ENCODE measurements at regions not wholly inside any gene's neighbourhood (a gene's known extent, or its start where the extent isn't known, plus 50 kb on each side); places are given as distances from the start of the nearest gene placed in this dataset.

- no peak for ATAC-seq
- peaks cover 2% of the 10 kb centered on the region for H3K27me3 Mint-ChIP-seq
Observed at GRCh38 chr1:224486801-224487583, 52.4 kb upstream of the WDR26 start.

GRCh38 chr1:224488806-224489499, 54.4 kb upstream of the WDR26 start:
- Mint-ChIP-seq H3K4me1 (peaks cover 12% of the 10 kb centered on the region), H3K4me3 (no peak overlapping the region), H3K36me3 (no peaks in the 10 kb centered on the region), H3K27me3 (peaks cover 2% of the 10 kb centered on the region), H3K27ac (no peak overlapping the region), H3K9me3 (ENCODE audit: low read depth) (no peaks in the 10 kb centered on the region)
- ATAC-seq (peak; percentile 42), DNase-seq (no peak)
- CTCF ChIA-PET, result interaction anchor here (1.0 to 1.3 kb wide), 4 partner anchors 9 to 31 kb away, joined by 3 read pairs; no protein-coding TSS in a partner anchor

More at GRCh38 chr1:224486801-224487583, 52.4 kb upstream of the WDR26 start:
- CTCF ChIA-PET, result interaction anchor here (1.1 to 1.2 kb wide), 2 partner anchors 26 to 154 kb away, joined by 3 to 4 read pairs; no protein-coding TSS in a partner anchor
- DNase-seq, result no peak
- no peak overlapping the region for H3K27ac Mint-ChIP-seq
- peaks cover 12% of the 10 kb centered on the region for H3K4me1 Mint-ChIP-seq
- no peak overlapping the region for H3K4me3 Mint-ChIP-seq
- H3K9me3 Mint-ChIP-seq (ENCODE audit: low read depth), result no peaks in the 10 kb centered on the region
- no peaks in the 10 kb centered on the region for H3K36me3 Mint-ChIP-seq

- Mint-ChIP-seq H3K27me3 (peaks cover 2% of the 10 kb centered on the region), H3K36me3 (no peaks in the 10 kb centered on the region), H3K27ac (no peak overlapping the region), H3K9me3 (ENCODE audit: low read depth) (no peaks in the 10 kb centered on the region), H3K4me1 (peaks cover 12% of the 10 kb centered on the region), H3K4me3 (no peak overlapping the region)
- CTCF ChIA-PET, result interaction anchor here (1.0 to 1.3 kb wide), 4 partner anchors 8 to 32 kb away, joined by 3 read pairs; no protein-coding TSS in a partner anchor
- DNase-seq, result no peak
- no peak for ATAC-seq
Observed at GRCh38 chr1:224489534-224490365, 55.2 kb upstream of the WDR26 start.

GRCh38 chr1:224490549-224491537, 56.2 kb upstream of the WDR26 start:
- no peak overlapping the region for H3K27ac Mint-ChIP-seq
- ATAC-seq, result no peak
- CTCF ChIA-PET, result interaction anchor here (1.0 to 1.5 kb wide), 2 partner anchors 22 to 338 kb away, joined by 3 to 5 read pairs; no protein-coding TSS in a partner anchor
- peaks cover 2% of the 10 kb centered on the region for H3K27me3 Mint-ChIP-seq
- no peaks in the 10 kb centered on the region for H3K36me3 Mint-ChIP-seq
- H3K4me1 Mint-ChIP-seq, result peaks cover 14% of the 10 kb centered on the region
- H3K9me3 Mint-ChIP-seq (ENCODE audit: low read depth), result no peaks in the 10 kb centered on the region
- DNase-seq, result no peak
- H3K4me3 Mint-ChIP-seq, result no peak overlapping the region

GRCh38 chr1:224492015-224492414, 57.4 kb upstream of the WDR26 start:
- H3K4me3 Mint-ChIP-seq, result no peak overlapping the region
- CTCF ChIA-PET, result interaction anchor here (1.5 kb wide), 1 partner anchor 21 kb away, joined by 5 read pairs; no protein-coding TSS in a partner anchor
- DNase-seq (no peak), ATAC-seq (no peak)
- no peak overlapping the region for H3K27ac Mint-ChIP-seq
- peaks cover 24% of the 10 kb centered on the region for H3K4me1 Mint-ChIP-seq
- H3K27me3 Mint-ChIP-seq, result no peaks in the 10 kb centered on the region
- no peaks in the 10 kb centered on the region for H3K9me3 Mint-ChIP-seq (ENCODE audit: low read depth)
- peaks cover 4% of the 10 kb centered on the region for H3K36me3 Mint-ChIP-seq

- Mint-ChIP-seq H3K27ac (no peak overlapping the region), H3K4me1 (peaks cover 30% of the 10 kb centered on the region), H3K36me3 (peaks cover 5% of the 10 kb centered on the region), H3K4me3 (no peak overlapping the region), H3K9me3 (ENCODE audit: low read depth) (no peaks in the 10 kb centered on the region), H3K27me3 (no peaks in the 10 kb centered on the region)
- ATAC-seq, result no peak
- DNase-seq, result no peak
- CTCF ChIA-PET, result no interaction called here
Observed at GRCh38 chr1:224492632-224493031, 58.0 kb upstream of the WDR26 start.

GRCh38 chr1:224493269-224493668, 58.7 kb upstream of the WDR26 start:
- CTCF ChIA-PET, result no interaction called here

GRCh38 chr1:224494343-224494742, 59.7 kb upstream of the WDR26 start:
- H3K4me3 Mint-ChIP-seq, result no peak overlapping the region
- CTCF ChIA-PET, result no interaction called here
- no peak overlapping the region for H3K27ac Mint-ChIP-seq
- no peaks in the 10 kb centered on the region for H3K27me3 Mint-ChIP-seq
- H3K36me3 Mint-ChIP-seq, result peaks cover 5% of the 10 kb centered on the region
- no peak for ATAC-seq
- H3K9me3 Mint-ChIP-seq (ENCODE audit: low read depth), result no peaks in the 10 kb centered on the region
- H3K4me1 Mint-ChIP-seq, result peaks cover 38% of the 10 kb centered on the region
- DNase-seq, result no peak

More at GRCh38 chr1:224493269-224493668, 58.7 kb upstream of the WDR26 start:
- peaks cover 36% of the 10 kb centered on the region for H3K4me1 Mint-ChIP-seq
- no peak for ATAC-seq
- H3K36me3 Mint-ChIP-seq, result peaks cover 5% of the 10 kb centered on the region
- no peak overlapping the region for H3K27ac Mint-ChIP-seq
- H3K4me3 Mint-ChIP-seq, result no peak overlapping the region
- H3K27me3 Mint-ChIP-seq, result no peaks in the 10 kb centered on the region
- no peaks in the 10 kb centered on the region for H3K9me3 Mint-ChIP-seq (ENCODE audit: low read depth)
- DNase-seq, result no peak

- DNase-seq (no peak), ATAC-seq (no peak)
- H3K27ac Mint-ChIP-seq, result no peak overlapping the region
- H3K27me3 Mint-ChIP-seq, result no peaks in the 10 kb centered on the region
- no peak overlapping the region for H3K4me3 Mint-ChIP-seq
- H3K9me3 Mint-ChIP-seq (ENCODE audit: low read depth), result no peaks in the 10 kb centered on the region
- CTCF ChIA-PET, result interaction anchor here (1.4 kb wide), 1 partner anchor 39 kb away, joined by 4 read pairs; no protein-coding TSS in a partner anchor
- peaks cover 5% of the 10 kb centered on the region for H3K36me3 Mint-ChIP-seq
- peaks cover 44% of the 10 kb centered on the region for H3K4me1 Mint-ChIP-seq
Observed at GRCh38 chr1:224495866-224496265, 61.3 kb upstream of the WDR26 start.

GRCh38 chr1:224496826-224497225, 62.2 kb upstream of the WDR26 start:
- Mint-ChIP-seq H3K9me3 (ENCODE audit: low read depth) (no peaks in the 10 kb centered on the region), H3K36me3 (peaks cover 8% of the 10 kb centered on the region), H3K4me1 (peaks cover 49% of the 10 kb centered on the region), H3K4me3 (no peak overlapping the region), H3K27me3 (no peaks in the 10 kb centered on the region), H3K27ac (peak overlapping the region; percentile 100)
- CTCF ChIA-PET, result interaction anchor here (1.3 to 1.5 kb wide), 3 partner anchors 40 to 426 kb away, joined by 3 to 4 read pairs (median 4); no protein-coding TSS in a partner anchor
- ATAC-seq (no peak), DNase-seq (no peak)

- DNase-seq (peak; percentile 92), ATAC-seq (peak; percentile 97)
- Mint-ChIP-seq H3K9me3 (ENCODE audit: low read depth) (no peaks in the 10 kb centered on the region), H3K36me3 (peaks cover 8% of the 10 kb centered on the region), H3K27me3 (no peaks in the 10 kb centered on the region), H3K4me3 (peak overlapping the region; percentile 52), H3K27ac (peak overlapping the region; percentile 100), H3K4me1 (peaks cover 60% of the 10 kb centered on the region)
- CTCF ChIA-PET, result interaction anchor here (1.0 to 3.3 kb wide), 10 partner anchors 9 to 425 kb away, joined by 3 to 20 read pairs (median 4); no protein-coding TSS in a partner anchor
Observed at GRCh38 chr1:224497714-224498573, 63.3 kb upstream of the WDR26 start.

Data from activated CD8-positive, alpha-beta memory T cell treated with anti-CD3 and anti-CD28 coated beads, Interleukin-2, amount 10 ng/mL, durations not matched to agents 7 days and 5 days (primary cell).